HG03460 (cell line): ENCODE measurements at regions not wholly inside any gene's neighbourhood (a gene's known extent, or its start where the extent isn't known, plus 50 kb on each side); places are given as distances from the start of the nearest gene placed in this dataset.
A peak's percentile ranks its signal among the peaks of the same experiment; 100 is the strongest.
"Not testable (repeated sequence)": the region's sequence is repeated elsewhere in the genome, so short reads cannot be mapped to it uniquely, and the experiment has no call there.

ENCODE experiments used
- ATAC-seq: cut with Tn5 transposase; IDR thresholded peaks from one replicate; pipeline ENCODE4 v1.9.1; 2021; ENCODE audit not compliant: unreplicated experiment

DNA sequence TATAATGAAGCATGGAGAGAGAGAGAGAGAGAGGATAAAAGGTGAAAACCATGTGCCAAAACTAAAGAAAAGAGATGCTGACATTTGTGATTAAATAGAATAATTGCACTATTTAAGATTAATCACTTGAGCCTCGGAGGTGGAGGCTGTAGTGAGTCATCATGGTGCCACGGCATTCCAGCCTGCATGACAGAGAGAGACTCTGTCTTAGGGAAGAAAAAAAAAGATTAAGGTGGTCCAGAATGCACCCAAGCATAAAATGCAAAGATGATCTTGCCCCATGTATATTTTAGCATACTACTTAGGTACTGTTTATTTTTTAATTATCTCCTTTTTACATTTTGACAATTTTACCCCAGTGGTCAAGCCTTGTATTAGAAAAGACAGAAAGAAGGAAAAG is 742.5 kb downstream of the SPATA31A1 start:
- ATAC-seq: not testable (repeated sequence)

DNA sequence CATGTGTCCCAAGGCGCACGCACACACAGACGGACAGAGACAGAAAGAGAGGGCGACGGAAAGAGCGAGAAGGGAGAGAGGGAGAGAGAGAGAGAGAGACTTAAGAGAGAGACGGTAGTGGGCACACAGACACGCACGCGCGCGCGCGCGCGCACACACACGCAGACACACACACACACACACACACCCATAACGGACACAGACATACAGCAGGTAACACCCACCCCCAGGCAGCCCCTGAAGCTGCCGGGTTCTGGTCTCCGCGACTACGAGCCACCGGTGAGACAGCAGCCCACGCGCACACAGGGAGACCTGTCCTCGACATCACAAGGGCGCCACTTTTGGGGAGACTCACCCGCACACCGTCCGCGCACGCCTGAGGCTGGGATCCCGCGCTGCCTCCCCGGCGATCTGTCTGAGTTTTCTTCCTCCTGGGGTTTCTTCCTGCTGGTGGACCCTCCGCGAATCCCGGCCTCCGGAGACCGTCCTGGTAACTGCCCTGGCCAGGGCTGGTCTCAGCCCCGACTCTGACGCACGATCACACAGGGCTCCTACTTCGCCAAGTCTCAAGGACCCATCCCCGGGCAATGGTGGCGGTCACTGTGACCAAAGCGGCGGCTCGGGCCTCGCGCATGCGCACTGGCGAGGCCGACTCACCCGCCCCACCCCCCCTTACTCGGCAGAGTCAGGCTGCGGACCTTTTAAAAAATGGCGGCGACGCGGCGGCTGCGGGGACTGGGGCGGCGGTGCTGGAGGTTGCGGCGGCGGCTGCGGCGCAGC is 750.7 kb downstream of the SPATA31A1 start:
- not testable (repeated sequence) for ATAC-seq

DNA sequence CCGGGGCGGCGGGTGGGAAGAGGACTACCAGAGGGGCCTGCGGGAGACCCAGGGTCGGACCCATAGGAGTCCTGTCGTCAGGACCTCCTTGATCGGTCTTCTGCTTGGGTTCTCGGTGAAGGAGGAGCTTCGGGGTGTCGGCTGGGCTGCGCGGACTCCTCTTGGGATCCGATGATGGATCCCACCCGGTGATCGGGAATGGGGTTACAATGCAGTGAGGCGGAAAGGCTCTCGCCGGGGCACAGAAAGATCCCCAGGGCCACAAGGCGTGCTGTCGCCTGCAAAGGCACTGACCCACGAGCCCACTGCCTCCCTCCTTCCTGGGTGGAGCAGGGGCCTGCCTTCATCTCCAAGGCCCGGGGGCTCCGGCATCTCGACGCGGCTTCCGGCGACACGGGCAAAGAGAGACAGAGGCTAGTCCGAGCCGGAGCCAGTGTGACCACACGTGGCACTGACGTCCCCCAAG is 751.3 kb downstream of the SPATA31A1 start:
- not testable (repeated sequence) for ATAC-seq

DNA sequence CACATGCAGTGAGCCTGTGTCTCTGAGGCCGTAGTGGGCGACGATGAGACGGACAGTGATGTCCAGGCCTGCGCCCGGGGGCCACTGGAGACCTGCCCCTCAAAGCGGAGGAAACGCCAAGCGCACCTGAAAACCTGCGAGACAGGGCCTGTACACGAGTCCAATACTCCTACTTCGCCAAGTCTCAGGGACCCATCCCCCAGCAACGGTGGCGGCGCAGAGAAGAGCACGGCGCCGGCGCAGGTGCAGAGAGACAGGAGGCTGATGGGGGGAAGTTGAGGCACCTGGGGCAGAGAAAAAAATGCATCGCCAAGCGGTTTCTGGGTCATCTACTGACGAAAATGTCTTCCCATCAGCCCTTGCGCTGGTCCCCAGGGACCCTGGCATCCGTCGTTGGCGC is 751.8 kb downstream of the SPATA31A1 start:
- not testable (repeated sequence) for ATAC-seq

DNA sequence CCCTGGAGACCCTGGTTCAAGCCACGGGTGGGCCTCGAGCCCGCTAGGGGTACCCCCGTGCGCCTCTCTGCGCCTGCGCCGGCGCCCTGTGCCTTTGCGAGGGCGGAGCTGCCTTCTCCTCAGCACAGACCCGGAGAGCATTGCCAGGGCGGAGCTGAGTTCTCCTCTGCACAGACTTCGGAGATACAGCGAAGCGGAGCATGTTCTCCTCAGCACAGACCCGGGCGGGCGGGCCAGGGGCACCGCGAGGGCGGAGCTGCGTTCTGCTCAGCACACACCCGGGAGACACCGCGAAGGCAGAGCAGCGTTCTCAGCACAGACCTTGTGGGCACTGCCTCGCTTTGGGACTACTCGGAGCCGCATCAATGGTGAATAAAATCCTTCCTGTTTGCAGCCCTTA is 753.0 kb downstream of the SPATA31A1 start:
- not testable (repeated sequence) for ATAC-seq

DNA sequence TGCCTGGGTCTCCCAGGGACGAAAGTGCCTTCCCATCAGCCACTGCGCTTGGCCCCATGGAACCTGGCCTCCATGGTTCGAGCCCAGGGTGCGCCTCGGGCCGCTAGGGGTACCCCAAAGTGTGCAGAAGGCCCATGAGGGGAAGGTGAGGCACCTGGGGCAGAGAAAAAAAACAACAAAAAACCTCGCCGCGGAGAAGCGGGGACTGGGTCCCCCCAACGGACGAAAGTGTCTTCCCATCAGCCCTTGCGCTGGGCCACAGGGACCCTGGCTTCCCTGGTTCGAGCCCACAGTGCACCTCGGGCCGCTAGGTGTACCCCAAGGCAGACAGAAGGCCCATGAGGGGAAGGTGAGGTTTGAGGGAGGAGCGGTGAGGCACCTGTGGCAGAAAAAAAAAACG is 755.3 kb downstream of the SPATA31A1 start:
- ATAC-seq: not testable (repeated sequence)

DNA sequence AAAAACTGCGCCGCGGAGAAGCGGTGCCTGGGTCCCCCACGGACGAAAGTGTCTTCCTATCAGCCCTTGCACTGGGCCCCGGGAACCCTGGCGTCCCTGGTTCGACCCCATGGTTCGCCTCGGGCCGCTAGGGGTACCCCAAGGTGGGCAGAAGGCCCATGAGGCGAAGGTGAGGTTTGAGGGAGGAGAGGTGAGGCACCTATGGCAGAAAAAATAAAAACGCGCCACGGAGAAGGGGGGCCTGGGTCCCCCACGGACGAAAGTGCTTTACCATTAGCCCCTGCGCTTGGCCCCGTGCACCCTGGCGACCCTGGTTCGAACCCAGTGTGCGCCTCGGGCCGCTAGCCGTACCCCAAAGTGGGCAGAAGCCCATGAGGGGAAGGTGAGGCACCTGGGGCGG is 756.1 kb downstream of the SPATA31A1 start:
- ATAC-seq: not testable (repeated sequence)

DNA sequence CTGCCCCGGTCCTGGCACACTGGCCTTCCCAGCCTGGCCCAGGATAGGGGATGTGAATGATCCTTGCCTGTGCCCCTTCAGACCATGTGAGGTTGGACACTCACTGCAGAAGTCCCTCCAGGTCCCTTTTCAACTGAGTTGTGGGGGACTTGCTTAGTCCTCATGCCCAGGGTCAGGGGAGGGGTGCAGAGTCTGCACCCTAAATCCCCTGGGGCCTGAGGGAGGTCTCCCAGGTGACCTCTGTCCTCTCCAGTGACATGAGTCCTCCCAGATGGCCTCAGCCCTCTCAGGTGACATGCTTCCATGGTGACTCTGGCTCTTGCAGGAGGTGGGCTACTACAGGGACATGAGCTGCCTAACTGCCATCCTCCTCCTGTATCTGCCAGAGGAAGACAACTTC is 775.1 kb downstream of the SPATA31A1 start:
- ATAC-seq: not testable (repeated sequence)

DNA sequence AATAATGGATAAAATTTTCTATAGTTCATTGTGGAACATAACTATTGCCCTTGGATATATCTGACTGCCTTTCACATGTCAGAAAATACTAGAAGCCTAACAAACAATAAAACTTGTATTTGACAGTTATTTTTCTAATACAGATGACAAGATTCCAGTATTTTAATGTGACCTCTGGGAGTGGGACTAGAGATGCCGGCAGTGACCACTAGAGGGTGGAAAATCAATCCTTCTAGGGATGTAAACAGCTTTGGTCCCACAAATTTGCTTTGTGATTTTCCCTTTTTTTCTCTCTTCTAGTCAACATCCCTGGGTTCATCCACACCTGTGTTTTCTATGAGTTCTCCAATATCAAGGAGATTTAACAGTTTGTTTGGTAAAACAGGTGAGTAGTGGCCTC is 813.7 kb downstream of the SPATA31A1 start:
- ATAC-seq: peak; percentile 71

DNA sequence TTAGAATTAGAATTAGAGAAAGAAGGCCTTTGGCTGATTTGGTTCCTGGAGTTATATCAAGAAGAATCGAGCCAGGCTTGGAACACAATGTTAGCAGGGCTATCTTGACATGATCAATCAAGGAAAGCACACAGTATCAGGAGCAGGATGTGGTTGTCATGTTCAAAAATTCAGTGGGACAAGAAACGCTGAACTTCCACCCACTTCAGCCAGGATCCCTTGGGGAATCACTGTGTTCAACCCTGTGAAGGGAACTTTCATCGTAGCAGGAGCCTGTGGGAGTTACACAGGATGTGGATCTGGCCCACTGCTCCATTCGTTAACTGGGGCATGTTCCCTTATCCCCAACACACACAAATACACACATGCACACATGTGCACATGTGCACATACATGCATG is 817.8 kb downstream of the SPATA31A1 start:
- not testable (repeated sequence) for ATAC-seq

DNA sequence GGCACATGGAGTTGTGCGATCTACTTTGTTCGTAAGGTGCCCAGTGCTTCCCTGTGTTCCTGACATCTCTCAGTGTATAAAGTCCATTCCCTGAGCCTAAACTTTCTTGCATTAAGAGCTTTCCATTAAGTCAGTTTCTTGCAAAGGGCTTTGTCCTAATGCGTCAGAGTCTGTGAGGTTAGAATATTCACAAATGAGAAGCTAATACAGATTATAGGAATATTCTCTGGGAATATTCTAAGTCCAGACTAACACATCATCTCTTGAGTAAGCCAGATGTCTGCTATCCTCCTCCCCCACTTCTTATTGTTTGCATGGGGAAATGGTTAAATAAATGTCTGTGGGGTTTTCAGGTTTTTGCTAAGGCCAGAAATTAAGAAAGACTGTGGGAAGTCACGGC is 818.6 kb downstream of the SPATA31A1 start:
- not testable (repeated sequence) for ATAC-seq

DNA sequence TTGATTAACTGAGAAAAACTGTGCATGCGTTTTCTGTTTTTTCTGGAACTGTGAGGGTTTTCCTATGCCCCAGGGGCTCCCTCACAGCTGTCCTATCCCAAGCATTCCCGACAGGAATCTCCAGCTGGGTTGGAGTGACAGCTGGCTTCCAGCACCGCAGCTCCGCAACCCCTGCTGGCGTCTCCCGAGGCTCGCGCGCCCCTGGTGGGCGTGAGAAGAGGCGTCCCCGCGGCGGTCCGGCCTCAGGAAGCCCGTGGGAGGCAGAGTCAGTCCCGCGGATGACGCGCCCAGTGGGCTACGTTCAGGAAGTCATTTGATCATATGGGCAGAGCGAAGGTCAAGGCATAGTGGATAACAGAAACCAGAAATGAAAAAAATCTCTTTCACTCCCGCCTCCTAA is 821.9 kb downstream of the SPATA31A1 start:
- ATAC-seq: not testable (repeated sequence)

DNA sequence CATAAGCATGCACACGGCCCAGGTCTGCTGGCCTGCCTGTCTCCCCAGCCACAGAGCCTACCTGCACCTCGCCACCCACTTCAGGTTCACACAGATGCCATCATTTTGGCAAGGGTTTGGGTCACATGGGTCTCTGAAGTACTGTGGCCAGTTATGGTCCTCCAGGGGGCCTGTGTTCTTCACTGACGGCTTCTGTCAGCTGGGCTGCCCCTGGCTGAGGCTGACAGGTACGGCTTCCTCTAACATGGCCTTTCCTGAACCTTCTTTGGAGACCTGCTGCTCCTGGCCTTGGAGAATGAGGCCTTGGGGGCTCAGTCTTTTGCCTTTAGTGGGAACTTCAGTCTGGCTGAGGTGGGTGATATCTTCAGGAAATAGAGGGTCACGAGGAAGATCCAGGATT is 835.9 kb downstream of the SPATA31A1 start:
- not testable (repeated sequence) for ATAC-seq

DNA sequence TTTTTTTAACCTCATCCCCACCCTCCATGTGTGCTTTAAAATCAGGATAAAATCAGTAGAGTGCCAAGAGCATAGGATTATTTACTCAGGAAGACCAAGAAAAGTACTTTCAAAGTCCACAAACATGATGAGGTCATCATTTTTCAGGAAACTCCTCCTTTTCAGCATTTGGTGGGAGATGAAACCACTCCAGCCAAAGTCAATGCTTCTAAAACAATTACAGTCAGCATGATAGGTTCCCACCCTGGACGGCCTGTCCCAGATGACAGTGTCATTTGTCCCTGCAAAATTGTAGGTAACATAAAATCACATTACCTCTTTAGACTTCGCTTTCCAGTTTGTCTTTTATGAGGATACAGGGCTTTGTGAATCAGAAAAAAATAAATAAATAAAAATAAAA is 836.7 kb downstream of the SPATA31A1 start:
- ATAC-seq: not testable (repeated sequence)

DNA sequence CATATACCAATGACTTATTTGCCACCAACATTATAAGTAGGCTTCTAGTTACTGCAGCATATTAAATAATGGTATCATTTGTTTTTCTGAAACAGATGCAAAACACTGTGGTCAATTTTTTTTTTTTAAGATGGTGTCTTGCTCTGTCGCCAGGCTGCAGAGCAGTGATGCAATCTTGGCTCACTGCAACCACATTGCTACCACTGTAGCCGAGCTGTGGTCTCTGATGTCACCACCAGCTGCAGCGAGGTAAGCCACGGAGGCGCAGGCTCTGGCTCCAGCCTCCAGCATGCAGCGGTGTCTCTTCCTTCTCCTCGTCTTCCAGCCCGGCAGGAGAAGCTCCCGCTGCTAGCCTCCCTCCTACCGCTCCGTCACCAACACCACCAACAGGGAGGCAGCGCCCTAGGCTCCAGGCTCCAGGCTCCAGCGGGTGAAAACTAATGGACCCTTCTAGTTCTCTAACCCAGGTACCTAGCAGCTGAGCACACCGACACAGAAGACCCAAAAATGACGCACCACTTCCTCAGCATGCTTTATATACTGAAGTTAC is 840.8 kb downstream of the SPATA31A1 start:
- not testable (repeated sequence) for ATAC-seq

DNA sequence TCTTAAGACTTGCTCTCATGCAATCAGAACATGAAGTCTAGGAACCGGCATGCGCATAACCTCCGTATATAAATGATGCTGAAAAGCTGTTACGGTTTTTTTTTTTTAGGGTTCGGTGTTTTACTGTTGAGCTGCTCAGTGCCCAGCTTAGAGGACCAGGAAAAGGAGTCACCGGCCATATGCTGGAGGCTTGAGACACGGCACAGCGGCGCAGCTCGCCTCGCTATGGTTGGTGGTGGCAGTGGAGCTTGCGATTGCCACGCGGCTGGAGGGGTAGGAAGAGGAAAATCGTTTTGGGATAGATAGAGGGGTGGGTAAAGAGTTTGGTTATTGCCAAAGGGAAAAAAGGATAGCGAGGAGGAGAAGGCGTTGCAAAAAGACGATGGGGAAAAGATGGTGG is 841.3 kb downstream of the SPATA31A1 start:
- not testable (repeated sequence) for ATAC-seq

DNA sequence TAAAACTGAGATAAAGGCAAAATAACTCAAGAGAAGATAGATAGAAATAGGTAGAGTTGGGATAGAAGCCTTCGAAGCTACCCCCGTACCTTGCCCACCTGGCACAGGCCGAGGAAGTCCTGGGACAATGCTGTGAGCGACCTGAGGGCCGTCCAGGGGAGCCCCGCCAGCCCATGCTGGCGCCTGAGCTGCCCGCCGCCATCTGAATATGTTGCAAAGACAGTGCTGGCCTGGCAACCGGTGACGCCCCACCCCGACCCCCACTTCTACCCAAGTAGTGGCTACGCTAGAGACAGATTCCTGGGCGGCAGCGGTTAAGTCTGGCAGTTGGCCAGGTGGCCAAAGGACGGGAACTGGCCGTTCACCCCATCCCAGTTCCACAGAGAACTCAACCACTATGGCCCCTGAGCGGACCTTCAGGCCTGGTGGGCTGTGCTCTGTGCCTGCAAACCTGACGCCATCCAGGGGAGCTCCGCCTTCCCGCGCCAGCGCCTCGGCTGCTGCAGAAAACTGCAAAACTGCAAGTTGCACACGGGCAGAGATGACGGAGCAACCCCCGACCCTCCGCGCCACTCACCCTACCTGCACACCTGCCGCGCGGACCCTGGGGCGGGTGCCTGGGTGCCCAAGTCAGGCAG is 866.2 kb downstream of the SPATA31A1 start:
- not testable (repeated sequence) for ATAC-seq

DNA sequence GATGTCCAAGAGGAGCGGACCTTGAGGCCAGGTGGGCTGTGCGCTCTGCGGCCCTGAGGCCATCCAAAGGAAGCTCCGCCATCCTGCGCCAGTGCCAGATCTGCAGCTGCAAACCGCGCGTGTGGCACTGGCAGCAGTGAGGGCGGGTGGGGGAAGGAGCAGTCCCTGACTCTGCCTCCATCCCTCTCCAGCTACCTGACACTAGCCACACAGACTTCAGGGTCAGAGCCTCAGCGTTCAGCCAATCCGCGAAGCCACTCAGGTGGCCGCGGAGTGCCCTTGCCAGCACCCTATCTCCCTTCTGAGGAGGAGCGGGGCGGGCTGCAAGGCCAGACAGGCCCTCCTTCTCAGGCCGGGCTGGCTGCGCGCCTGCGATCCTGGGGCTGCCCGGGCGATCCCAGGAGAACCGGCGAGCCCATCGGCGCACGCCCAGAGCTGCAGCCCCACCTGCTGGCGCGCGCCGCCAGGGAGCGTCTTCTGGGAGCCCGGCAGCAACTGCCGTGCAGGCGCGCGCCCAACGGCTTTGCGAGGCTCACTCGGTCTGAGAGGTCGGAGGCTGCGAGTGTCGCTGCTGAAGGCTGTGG is 867.2 kb downstream of the SPATA31A1 start:
- ATAC-seq: not testable (repeated sequence)

DNA sequence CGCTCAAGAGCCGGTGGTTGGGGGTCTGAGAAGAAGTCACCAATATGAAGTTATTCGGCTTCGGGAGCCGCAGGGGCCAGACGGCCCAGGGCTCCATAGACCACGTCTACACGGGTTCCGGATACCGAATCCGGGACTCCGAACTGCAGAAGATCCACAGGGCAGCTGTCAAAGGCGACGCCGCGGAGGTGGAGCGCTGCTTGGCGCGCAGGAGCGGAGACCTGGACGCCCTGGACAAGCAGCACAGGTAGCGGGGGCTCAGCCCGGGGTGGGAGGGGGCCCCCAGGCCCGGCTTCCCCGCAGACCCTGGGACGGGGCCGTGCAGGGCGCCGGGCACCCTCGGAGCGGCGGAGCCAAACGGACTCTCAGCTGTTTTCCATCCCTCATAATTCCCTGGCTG is 867.9 kb downstream of the SPATA31A1 start:
- not testable (repeated sequence) for ATAC-seq
